ENCODE measurements at regions not wholly inside any gene's neighbourhood (a gene's known extent, or its start where the extent isn't known, plus 50 kb on each side); places are given as distances from the start of the nearest gene placed in this dataset.
A peak's percentile ranks its signal among the peaks of the same experiment; 100 is the strongest.

GRCh38 chr13:26973295-26973694 lies 198.3 kb downstream of the USP12 start:
- Histone ChIP-seq H3K4me3 (no peak overlapping the region), H3K27ac (no peak overlapping the region), H3K27me3 (peaks cover 17% of the 10 kb centered on the region), H3K9me3 (replicated peaks in 1 of 3) (no peaks in the 10 kb centered on the region), H3K36me3 (replicated peaks in 1 of 2) (no peaks in the 10 kb centered on the region), H3K4me1 (replicated peaks in 1 of 2) (peaks cover 0 to 8% of the 10 kb centered on the region in 2 donors)
- DNase-seq = no peak
- WGBS, 4 donors = 72 to 81% (median 74%) methylated on average over 6 of the region's 6 CpGs
- intact Hi-C loops (cut with DNase I) = no loop called here
- no peak for TF ChIP-seq POLR2A (IDR thresholded peaks at IDR 0.05)
- TF ChIP-seq, protein P1, sequence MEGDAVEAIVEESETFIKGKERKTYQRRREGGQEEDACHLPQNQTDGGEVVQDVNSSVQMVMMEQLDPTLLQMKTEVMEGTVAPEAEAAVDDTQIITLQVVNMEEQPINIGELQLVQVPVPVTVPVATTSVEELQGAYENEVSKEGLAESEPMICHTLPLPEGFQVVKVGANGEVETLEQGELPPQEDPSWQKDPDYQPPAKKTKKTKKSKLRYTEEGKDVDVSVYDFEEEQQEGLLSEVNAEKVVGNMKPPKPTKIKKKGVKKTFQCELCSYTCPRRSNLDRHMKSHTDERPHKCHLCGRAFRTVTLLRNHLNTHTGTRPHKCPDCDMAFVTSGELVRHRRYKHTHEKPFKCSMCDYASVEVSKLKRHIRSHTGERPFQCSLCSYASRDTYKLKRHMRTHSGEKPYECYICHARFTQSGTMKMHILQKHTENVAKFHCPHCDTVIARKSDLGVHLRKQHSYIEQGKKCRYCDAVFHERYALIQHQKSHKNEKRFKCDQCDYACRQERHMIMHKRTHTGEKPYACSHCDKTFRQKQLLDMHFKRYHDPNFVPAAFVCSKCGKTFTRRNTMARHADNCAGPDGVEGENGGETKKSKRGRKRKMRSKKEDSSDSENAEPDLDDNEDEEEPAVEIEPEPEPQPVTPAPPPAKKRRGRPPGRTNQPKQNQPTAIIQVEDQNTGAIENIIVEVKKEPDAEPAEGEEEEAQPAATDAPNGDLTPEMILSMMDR (IDR thresholded peaks at IDR 0.05) = no peak

DNA sequence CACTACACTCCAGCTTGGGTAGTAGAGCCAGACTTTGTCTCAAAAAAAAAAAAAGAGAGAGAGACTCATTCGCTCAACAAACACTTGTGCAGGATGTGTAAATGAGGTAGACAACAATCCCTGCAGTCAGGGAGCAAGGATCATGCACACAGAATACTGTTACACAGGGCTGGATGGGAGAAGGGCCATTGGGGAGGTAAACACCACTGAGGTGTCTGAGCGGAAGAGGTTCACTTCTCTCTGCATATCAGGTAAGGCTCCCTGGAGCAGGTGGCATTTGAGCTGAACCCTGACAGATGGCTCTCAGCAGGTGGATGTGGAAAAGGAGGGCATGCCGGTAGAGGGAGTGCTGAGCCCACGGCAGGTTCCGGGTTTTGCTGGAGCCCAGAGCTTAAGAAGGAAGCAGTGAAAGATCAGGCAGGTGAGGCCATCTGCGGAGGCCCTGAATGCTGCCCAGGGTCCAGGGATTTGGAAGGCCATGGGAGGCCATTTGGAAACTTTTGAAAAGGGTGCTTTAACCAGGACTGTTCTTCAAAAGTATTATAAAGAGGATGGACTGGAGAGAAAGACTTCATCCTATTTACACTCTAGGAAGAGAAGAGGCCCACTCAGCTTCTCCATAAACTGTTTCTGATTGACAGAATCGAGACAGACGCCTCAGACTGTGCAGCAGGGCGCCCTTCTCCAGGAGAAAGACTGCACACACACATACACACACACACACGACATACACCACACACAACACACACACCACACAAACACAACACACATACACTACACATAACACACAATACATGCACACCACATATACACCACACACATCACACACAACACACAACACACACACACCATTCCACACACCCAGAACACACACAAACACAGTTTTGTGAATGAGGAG lies 199.4 kb downstream of the USP12 start:
- 52 to 61% (median 58%) methylated on average over 10 of the region's 10 CpGs for WGBS, 4 donors
- no peaks in the 10 kb centered on the region for H3K9me3 ChIP-seq (replicated peaks in 1 of 3)
- peaks cover 0 to 8% of the 10 kb centered on the region in 2 donors for H3K4me1 ChIP-seq (replicated peaks in 1 of 2)
- no peak for TF ChIP-seq POLR2A (IDR thresholded peaks at IDR 0.05)
- TF ChIP-seq, protein P1 (IDR thresholded peaks at IDR 0.05) = no peak
- no peak overlapping the region for H3K27ac ChIP-seq
- no peaks in the 10 kb centered on the region for H3K36me3 ChIP-seq (replicated peaks in 1 of 2)
- H3K4me3 ChIP-seq = no peak overlapping the region
- DNase-seq = no peak
- intact Hi-C loops (cut with DNase I) = no loop called here
- peaks cover 9% of the 10 kb centered on the region for H3K27me3 ChIP-seq

DNA sequence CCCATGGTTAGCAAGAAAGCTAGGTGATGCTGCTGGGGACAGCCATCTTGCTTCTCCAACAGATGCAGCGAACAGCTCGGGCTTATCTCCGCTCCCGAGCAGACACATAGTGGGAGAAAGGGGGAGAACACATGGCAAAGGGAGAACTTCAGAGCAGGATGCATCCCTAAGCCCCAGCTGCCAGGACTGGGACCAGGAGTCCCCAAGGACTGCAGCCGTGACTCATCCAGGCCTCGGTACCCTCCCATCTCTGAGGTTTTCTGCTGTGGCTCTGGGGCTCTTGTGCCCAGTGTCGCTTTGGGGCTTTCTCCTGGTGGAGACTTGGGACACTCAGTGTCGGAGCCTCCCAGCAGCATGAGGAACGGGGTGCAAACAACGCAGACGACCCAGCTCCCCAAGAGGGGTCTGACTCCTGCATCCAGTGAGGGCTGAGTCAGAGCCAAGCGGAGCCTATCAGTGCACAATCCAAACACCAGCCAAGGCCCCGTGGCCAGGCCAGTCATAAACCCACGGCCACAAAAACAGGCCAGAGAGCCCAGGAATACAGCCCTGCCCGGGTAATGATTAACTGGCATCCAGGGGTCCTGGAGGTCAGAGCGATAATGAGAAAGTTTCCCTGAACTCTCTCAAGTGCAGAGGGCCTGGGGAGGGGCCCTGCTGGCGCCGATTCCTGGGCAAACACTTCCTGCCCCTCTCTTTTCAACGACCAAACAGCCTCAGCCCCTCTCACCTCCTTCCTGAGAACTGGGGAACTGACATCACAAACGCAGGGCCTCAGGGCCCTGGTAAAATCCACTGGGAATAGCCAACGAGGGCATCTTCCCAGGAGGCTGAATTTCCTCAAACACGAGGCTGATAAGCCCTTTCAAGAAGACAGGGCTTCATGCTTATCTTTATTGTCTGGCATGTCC lies 202.9 kb downstream of the USP12 start:
- H3K36me3 ChIP-seq (replicated peaks in 1 of 2) = no peaks in the 10 kb centered on the region
- no peak overlapping the region for H3K4me3 ChIP-seq
- DNase-seq = peak in 4 of 7 donors; percentile 36 to 48 (median 40)
- intact Hi-C loops (cut with DNase I) = no loop called here
- WGBS, 4 donors = 46 to 57% (median 48%) methylated on average over 12 to 22 of the region's 22 CpGs
- H3K4me1 ChIP-seq (replicated peaks in 1 of 2) = peaks cover 0 to 8% of the 10 kb centered on the region in 2 donors
- peak overlapping the region in 1 of 5 donors; percentile 44 for H3K27ac ChIP-seq
- TF ChIP-seq, protein P1 (IDR thresholded peaks at IDR 0.05) = no peak
- no peak for TF ChIP-seq POLR2A (IDR thresholded peaks at IDR 0.05)
- peaks cover 5% of the 10 kb centered on the region for H3K27me3 ChIP-seq
- no peaks in the 10 kb centered on the region for H3K9me3 ChIP-seq (replicated peaks in 1 of 3)

Measured in adrenal gland (tissue), 9 donors.